HG03432 (cell line): ENCODE measurements at regions not wholly inside any gene's neighbourhood (a gene's known extent, or its start where the extent isn't known, plus 50 kb on each side); places are given as distances from the start of the nearest gene placed in this dataset.

Source experiments
- ATAC-seq: cut with Tn5 transposase; IDR thresholded peaks from one replicate; pipeline ENCODE4 v1.9.1; 2021; ENCODE audit warnings: mild to moderate bottlenecking, moderate library complexity; ENCODE audit not compliant: unreplicated experiment

- no peak for ATAC-seq
Measured at GRCh38 chr6:145380186-145380585, 355.1 kb downstream of the EPM2A start.

- ATAC-seq = no peak
Measured at GRCh38 chr6:145381941-145382340, 353.4 kb downstream of the EPM2A start.

GRCh38 chr6:145383428-145383827, 351.9 kb downstream of the EPM2A start:
- ATAC-seq = no peak

GRCh38 chr6:145384503-145384902, 350.8 kb downstream of the EPM2A start:
- no peak for ATAC-seq

GRCh38 chr6:145396499-145396898, 338.8 kb downstream of the EPM2A start:
- no peak for ATAC-seq

- no peak for ATAC-seq
Measured at GRCh38 chr6:145400508-145400907, 334.8 kb downstream of the EPM2A start.

- ATAC-seq = no peak
Measured at GRCh38 chr6:145405006-145405551, 330.2 kb downstream of the EPM2A start.

- no peak for ATAC-seq
Measured at GRCh38 chr6:145406783-145407182, 328.5 kb downstream of the EPM2A start.

- no peak for ATAC-seq
Measured at GRCh38 chr6:145415616-145416015, 319.7 kb downstream of the EPM2A start.

- ATAC-seq = no peak
Measured at GRCh38 chr6:145420599-145420998, 314.7 kb downstream of the EPM2A start.

GRCh38 chr6:145423936-145424335, 311.4 kb downstream of the EPM2A start:
- ATAC-seq = no peak

- no peak for ATAC-seq
Measured at GRCh38 chr6:145427232-145427631, 308.1 kb downstream of the EPM2A start.

- no peak for ATAC-seq
Measured at GRCh38 chr6:145428706-145429105, 306.6 kb downstream of the EPM2A start.

- no peak for ATAC-seq
Measured at GRCh38 chr6:145442110-145442509, 293.2 kb downstream of the EPM2A start.

GRCh38 chr6:145445674-145446073, 289.6 kb downstream of the EPM2A start:
- no peak for ATAC-seq

- no peak for ATAC-seq
Measured at GRCh38 chr6:145451029-145451428, 284.3 kb downstream of the EPM2A start.

- no peak for ATAC-seq
Measured at GRCh38 chr6:145453376-145453775, 281.9 kb downstream of the EPM2A start.

- no peak for ATAC-seq
Measured at GRCh38 chr6:145454006-145454405, 281.3 kb downstream of the EPM2A start.

GRCh38 chr6:145457556-145457955, 277.8 kb downstream of the EPM2A start:
- no peak for ATAC-seq

GRCh38 chr6:145468534-145468933, 266.8 kb downstream of the EPM2A start:
- ATAC-seq = no peak

- no peak for ATAC-seq
Measured at GRCh38 chr6:145469021-145469420, 266.3 kb downstream of the EPM2A start.

- no peak for ATAC-seq
Measured at GRCh38 chr6:145475794-145476396, 259.4 kb downstream of the EPM2A start.

GRCh38 chr6:145480024-145480423, 255.3 kb downstream of the EPM2A start:
- ATAC-seq = no peak
